GM12878 (cell line): ENCODE measurements at regions not wholly inside any gene's neighbourhood (a gene's known extent, or its start where the extent isn't known, plus 50 kb on each side); places are given as distances from the start of the nearest gene placed in this dataset.

Experiments used
- ATAC-seq: fragments of 200-7000 bp; cut with Tn5 transposase; 3 replicates; pipeline ENCODE4 v1.9.1; 2020; ENCODE audit warnings: mild to moderate bottlenecking, moderate library complexity
- BruUV-seq: library from RNA; stranded (reverse); fragments of 400-500 nt; replicated peaks from 2 replicates; lab custom pipeline; 2021; lab: Mats Ljungman, UMichigan
- CTCF ChIA-PET: fragments of 300-600 bp; sonication (Branson Sonifier 250); formaldehyde crosslinking; extraction: SDS; loops from one replicate; lab custom pipeline; 2021; ENCODE audit warnings: inconsistent platforms; lab: Yijun Ruan, JAX
- POLR2A ChIA-PET: fragments of 350-600 bp; formaldehyde crosslinking; extraction: SDS; loops from one replicate; lab custom pipeline; 2021; ENCODE audit warnings: inconsistent platforms; lab: Charles Lee
- RAD21 ChIA-PET: fragments of 300-600 bp; sonication (Branson Sonifier 250); formaldehyde crosslinking; loops from one replicate; lab custom pipeline; 2023; ENCODE audit warnings: antibody characterized with exemption; ENCODE audit not compliant: unreplicated experiment; lab: Charles Lee
- SMC1A ChIA-PET: fragments of 300-600 bp; sonication (Branson Sonifier 250); formaldehyde crosslinking; loops from one replicate; lab custom pipeline; 2023; ENCODE audit not compliant: unreplicated experiment, uncharacterized antibody; lab: Charles Lee
- DNase-seq: peaks from one replicate; pipeline ENCODE4 v3.0.0-alpha.2; 2011; ENCODE audit warnings: low read depth, low spot score
- FAIRE-seq: peaks from 3 replicates; lab custom pipeline; 2011; peaks lifted over from hg19 to GRCh38; lab: Jason Lieb, UNC
- H2AFZ ChIP-seq: 2 replicates; pipeline ENCODE4 v1.6.0; 2011; ENCODE audit warnings: low read depth, low read length, control low read depth; ENCODE audit not compliant: control insufficient read depth
- H3K27ac ChIP-seq: 2 replicates; pipeline ENCODE4 v1.5.1; 2011; ENCODE audit warnings: control low read depth; ENCODE audit not compliant: control insufficient read depth, insufficient read depth
- H3K27me3 ChIP-seq, 2 experiments: replicated peaks in 1 of 2; 2 replicates each; pipeline versions ENCODE4 v1.6.0 to v1.6.1; 2011; ENCODE audit warnings: low read length in 1 of 2; ENCODE audit not compliant: control insufficient read depth in 2 of 2, insufficient read depth in 2 of 2
- H3K36me3 ChIP-seq, 2 experiments: 2 replicates each; pipeline ENCODE4 v1.5.1; 2011; ENCODE audit warnings: low read length in 1 of 2; ENCODE audit not compliant: control insufficient read depth in 2 of 2, insufficient read depth in 2 of 2
- H3K4me1 ChIP-seq: 2 replicates; pipeline ENCODE4 v1.6.1; 2011; ENCODE audit warnings: mild to moderate bottlenecking, low read length, moderate library complexity, mixed read lengths; ENCODE audit not compliant: control insufficient read depth, insufficient read depth
- H3K4me2 ChIP-seq: 2 replicates; pipeline ENCODE4 v1.6.0; 2011; ENCODE audit warnings: control low read depth; ENCODE audit not compliant: control insufficient read depth, insufficient read depth
- H3K4me3 ChIP-seq: fragments of 200-600 bp; sonication (generic); 2 replicates; pipeline ENCODE4 v1.5.1; 2016
- H3K79me2 ChIP-seq: 2 replicates; pipeline ENCODE4 v1.6.0; 2011; ENCODE audit warnings: low read length; ENCODE audit not compliant: control insufficient read depth, insufficient read depth
- H3K9ac ChIP-seq: 2 replicates; pipeline ENCODE4 v1.8.0; 2011; ENCODE audit warnings: low read length, control low read depth, mixed read lengths; ENCODE audit not compliant: control insufficient read depth, insufficient read depth
- H3K9me3 ChIP-seq: replicated peaks from 3 replicates; pipeline ENCODE4 v1.5.1; 2011; ENCODE audit warnings: mild to moderate bottlenecking, low read length; ENCODE audit not compliant: control insufficient read depth, insufficient read depth
- H4K20me1 ChIP-seq: 2 replicates; pipeline ENCODE4 v1.6.0; 2011; ENCODE audit not compliant: control insufficient read depth, insufficient read depth
- BCL3 ChIP-seq: IDR thresholded peaks from 2 replicates; pipeline ENCODE4 v1.6.1; 2011; ENCODE audit warnings: borderline replicate concordance, low read depth, mild to moderate bottlenecking, moderate library complexity, low read length; ENCODE audit not compliant: insufficient read depth, poor library complexity, severe bottlenecking
- BCLAF1 ChIP-seq: fragments of 450-650 bp; IDR thresholded peaks from 2 replicates; pipeline ENCODE4 v1.6.1; 2017; ENCODE audit warnings: antibody characterized with exemption, mild to moderate bottlenecking, moderate library complexity
- EED ChIP-seq: sonication (generic); IDR thresholded peaks from 2 replicates; pipeline ENCODE4 v1.6.1; 2016; ENCODE audit warnings: antibody characterized with exemption, low read depth
- IRF3 ChIP-seq: fragments of 450-650 bp; IDR thresholded peaks from 2 replicates; pipeline ENCODE4 v1.6.1; 2014; ENCODE audit warnings: mild to moderate bottlenecking
- NFYA ChIP-seq: IDR thresholded peaks from 2 replicates; pipeline ENCODE4 v1.6.1; 2011; ENCODE audit warnings: low read depth, mild to moderate bottlenecking, low read length, improper control_type of control experiment, borderline replicate concordance
- POLR2AphosphoS5 ChIP-seq: IDR thresholded peaks from 2 replicates; pipeline ENCODE4 v1.6.1; 2011; ENCODE audit warnings: mild to moderate bottlenecking, low read length, inconsistent platforms
- RUNX3 ChIP-seq: IDR thresholded peaks from 2 replicates; pipeline ENCODE4 v1.6.1; 2012; ENCODE audit warnings: low read length, inconsistent platforms
- SMAD5 ChIP-seq: IDR thresholded peaks from 2 replicates; pipeline ENCODE4 v1.6.1; 2016; ENCODE audit warnings: antibody characterized with exemption, low read depth
- STAT1 ChIP-seq: fragments of 450-650 bp; conservative IDR thresholded peaks from 2 replicates; pipeline ENCODE4 v1.6.1; 2014; ENCODE audit warnings: antibody characterized with exemption, mild to moderate bottlenecking
- ZNF274 ChIP-seq: IDR thresholded peaks from one replicate; pipeline ENCODE4 v1.8.0; 2011; ENCODE audit not compliant: insufficient read length, insufficient read depth
- WGBS: methylation state at CpG from one replicate; pipeline ENCODE4 v1.1.6; 2016; ENCODE audit warnings: low lambda C conversion rate; ENCODE audit not compliant: insufficient replicate concordance, insufficient coverage; ENCODE audit errors: missing lambda C conversion rate; 5-methylcytosine and 5-hydroxymethylcytosine counted together
- in situ Hi-C: fragments of 300-500 bp; cut with MboI; formaldehyde crosslinking; loops from 9 replicates; pipeline ENCODE4 v1.14.3; 2018; ENCODE audit warnings: mixed read lengths
- intact Hi-C: fragments of 100-400 bp; cut with micrococcal nuclease; formaldehyde crosslinking; loops from one replicate; pipeline ENCODE4 v1.14.2; 2022; ENCODE audit not compliant: unreplicated experiment
- TF ChIP-seq, protein P1 (sequence below): fragments of 150-350 bp; IDR thresholded peaks from 2 replicates; pipeline ENCODE4 v1.6.1; 2014; ENCODE audit warnings: mild to moderate bottlenecking, low read depth, low read length

DNA sequence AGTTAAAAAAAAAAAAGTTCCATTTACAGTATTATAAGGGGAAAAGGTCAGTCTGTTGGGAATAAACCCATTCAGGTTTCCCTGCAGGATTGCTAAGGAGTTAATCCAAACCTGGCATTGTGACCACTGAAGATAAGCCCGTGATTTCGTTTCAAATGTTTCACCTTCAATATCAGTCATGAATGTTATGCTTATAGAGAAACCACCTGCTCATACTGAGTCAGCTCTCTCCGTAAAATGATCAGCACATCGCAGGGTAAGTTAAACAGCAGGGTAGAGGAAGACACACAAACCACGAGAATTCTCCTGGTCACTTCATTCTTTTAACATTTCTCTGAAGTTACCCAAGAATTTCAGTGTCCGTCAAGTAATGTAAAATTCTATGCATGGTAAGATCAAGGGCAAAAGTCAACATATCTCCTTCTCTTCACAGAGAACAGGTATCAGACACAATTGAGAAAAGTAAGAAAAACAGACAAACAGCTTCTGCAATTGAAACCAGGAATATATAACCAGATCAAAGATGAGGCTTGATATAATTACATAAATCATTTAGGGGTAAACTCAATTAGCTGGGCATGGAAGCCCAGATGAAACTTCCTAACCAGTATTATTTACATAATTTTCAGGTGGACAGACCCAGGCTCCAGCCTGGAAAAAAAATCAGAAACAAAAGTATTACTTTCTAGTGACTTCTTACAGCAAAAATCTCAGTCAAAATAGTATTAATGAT is 67.6 kb upstream of the ARHGEF3 start (continued):
- no peak for TF ChIP-seq BCLAF1
- no peak for TF ChIP-seq POLR2AphosphoS5
- TF ChIP-seq SMAD5: no peak
- TF ChIP-seq NFYA: no peak
- TF ChIP-seq STAT1: no peak
- peak; percentile 55; the same call in 1 of the 2 replicates for TF ChIP-seq EED
- TF ChIP-seq RUNX3: peak; percentile 36; the same call in 1 of the 2 replicates
- TF ChIP-seq, all 136 proteins: peak for 5

DNA sequence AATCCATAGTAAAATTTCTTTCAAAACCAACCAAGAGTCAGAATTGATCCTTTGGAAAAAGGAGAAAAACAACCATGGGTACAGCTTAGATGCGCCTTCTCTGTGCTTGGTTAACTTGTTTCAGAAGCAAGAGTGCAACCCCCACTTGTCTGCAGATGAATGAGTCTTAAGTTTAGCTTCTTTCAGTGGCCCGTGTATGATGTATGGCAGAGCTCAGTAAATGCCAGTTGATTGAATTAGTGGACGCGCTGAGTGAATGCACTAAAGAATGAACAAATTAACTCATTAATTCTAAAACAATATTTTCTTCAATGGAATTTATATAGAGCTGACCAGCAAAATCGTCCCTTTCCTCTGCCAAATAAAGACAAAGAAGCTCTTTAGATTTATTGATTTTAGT is 67.0 kb upstream of the ARHGEF3 start:
- H3K36me3 ChIP-seq: no peaks in the 10 kb centered on the region
- RAD21 ChIA-PET: interaction anchor here (0.9 to 1.8 kb wide), 3 partner anchors 19 to 91 kb away, joined by 3 to 4 read pairs (median 3); no protein-coding TSS in a partner anchor
- no peaks in the 10 kb centered on the region for H3K27me3 ChIP-seq
- peaks cover 3% of the 10 kb centered on the region; the same call in 1 of the 3 replicates for H3K9me3 ChIP-seq
- SMC1A ChIA-PET: interaction anchor here (0.6 to 1.6 kb wide), 5 partner anchors 8 to 174 kb away, joined by 3 read pairs; no protein-coding TSS in a partner anchor
- in situ Hi-C loops: no loop called here
- WGBS: 67% methylated on average over 5 of the region's 5 CpGs
- no peak for DNase-seq
- H3K79me2 ChIP-seq: no peaks in the 10 kb centered on the region
- intact Hi-C loops: no loop called here
- no peak overlapping the region for H3K27ac ChIP-seq
- H2AFZ ChIP-seq: no peak overlapping the region
- no peaks in the 10 kb centered on the region for H4K20me1 ChIP-seq
- no peak overlapping the region for H3K4me2 ChIP-seq
- CTCF ChIA-PET: interaction anchor here (0.8 to 1.8 kb wide), 3 partner anchors 9 to 120 kb away, joined by 3 to 9 read pairs (median 3); no protein-coding TSS in a partner anchor
- ATAC-seq: no peak
- H3K4me3 ChIP-seq: no peak overlapping the region
- no peak for FAIRE-seq
- no TSS peak for BruUV-seq
- H3K4me1 ChIP-seq: peaks cover 8% of the 10 kb centered on the region
- H3K9ac ChIP-seq: no peak overlapping the region
- POLR2A ChIA-PET: interaction anchor here (0.6 kb wide), 2 partner anchors 28 to 29 kb away, joined by 3 read pairs; no protein-coding TSS in a partner anchor
- TF ChIP-seq, protein P1, sequence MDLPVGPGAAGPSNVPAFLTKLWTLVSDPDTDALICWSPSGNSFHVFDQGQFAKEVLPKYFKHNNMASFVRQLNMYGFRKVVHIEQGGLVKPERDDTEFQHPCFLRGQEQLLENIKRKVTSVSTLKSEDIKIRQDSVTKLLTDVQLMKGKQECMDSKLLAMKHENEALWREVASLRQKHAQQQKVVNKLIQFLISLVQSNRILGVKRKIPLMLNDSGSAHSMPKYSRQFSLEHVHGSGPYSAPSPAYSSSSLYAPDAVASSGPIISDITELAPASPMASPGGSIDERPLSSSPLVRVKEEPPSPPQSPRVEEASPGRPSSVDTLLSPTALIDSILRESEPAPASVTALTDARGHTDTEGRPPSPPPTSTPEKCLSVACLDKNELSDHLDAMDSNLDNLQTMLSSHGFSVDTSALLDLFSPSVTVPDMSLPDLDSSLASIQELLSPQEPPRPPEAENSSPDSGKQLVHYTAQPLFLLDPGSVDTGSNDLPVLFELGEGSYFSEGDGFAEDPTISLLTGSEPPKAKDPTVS: no peak
- TF ChIP-seq BCLAF1 (no peak), BCL3 (no peak), IRF3 (no peak), ZNF274 (no peak)
